WI38 (cell line): ENCODE measurements at regions not wholly inside any gene's neighbourhood (a gene's known extent, or its start where the extent isn't known, plus 50 kb on each side); places are given as distances from the start of the nearest gene placed in this dataset.
"Not testable (repeated sequence)": the region's sequence is repeated elsewhere in the genome, so short reads cannot be mapped to it uniquely, and the experiment has no call there.

ENCODE experiments used
- H3K4me3 ChIP-seq: 2 replicates; pipeline ENCODE4 v1.5.1; 2011; ENCODE audit warnings: low read depth, mild to moderate bottlenecking, control low read depth, low read length
- TF ChIP-seq, protein P1 (sequence below): IDR thresholded peaks from 2 replicates; pipeline ENCODE4 v1.5.1; 2012; ENCODE audit warnings: low read depth, mild to moderate bottlenecking, control low read depth, low read length

- TF ChIP-seq, protein P1, sequence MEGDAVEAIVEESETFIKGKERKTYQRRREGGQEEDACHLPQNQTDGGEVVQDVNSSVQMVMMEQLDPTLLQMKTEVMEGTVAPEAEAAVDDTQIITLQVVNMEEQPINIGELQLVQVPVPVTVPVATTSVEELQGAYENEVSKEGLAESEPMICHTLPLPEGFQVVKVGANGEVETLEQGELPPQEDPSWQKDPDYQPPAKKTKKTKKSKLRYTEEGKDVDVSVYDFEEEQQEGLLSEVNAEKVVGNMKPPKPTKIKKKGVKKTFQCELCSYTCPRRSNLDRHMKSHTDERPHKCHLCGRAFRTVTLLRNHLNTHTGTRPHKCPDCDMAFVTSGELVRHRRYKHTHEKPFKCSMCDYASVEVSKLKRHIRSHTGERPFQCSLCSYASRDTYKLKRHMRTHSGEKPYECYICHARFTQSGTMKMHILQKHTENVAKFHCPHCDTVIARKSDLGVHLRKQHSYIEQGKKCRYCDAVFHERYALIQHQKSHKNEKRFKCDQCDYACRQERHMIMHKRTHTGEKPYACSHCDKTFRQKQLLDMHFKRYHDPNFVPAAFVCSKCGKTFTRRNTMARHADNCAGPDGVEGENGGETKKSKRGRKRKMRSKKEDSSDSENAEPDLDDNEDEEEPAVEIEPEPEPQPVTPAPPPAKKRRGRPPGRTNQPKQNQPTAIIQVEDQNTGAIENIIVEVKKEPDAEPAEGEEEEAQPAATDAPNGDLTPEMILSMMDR, result no peak
Observed at GRCh38 chr5:101788797-101789196, 507.3 kb downstream of the SLCO4C1 start.

GRCh38 chr5:101785090-101785489, 511.0 kb downstream of the SLCO4C1 start:
- TF ChIP-seq, protein P1, result no peak
- H3K4me3 ChIP-seq, result no peak overlapping the region

More at GRCh38 chr5:101788797-101789196, 507.3 kb downstream of the SLCO4C1 start:
- no peak overlapping the region for H3K4me3 ChIP-seq

DNA sequence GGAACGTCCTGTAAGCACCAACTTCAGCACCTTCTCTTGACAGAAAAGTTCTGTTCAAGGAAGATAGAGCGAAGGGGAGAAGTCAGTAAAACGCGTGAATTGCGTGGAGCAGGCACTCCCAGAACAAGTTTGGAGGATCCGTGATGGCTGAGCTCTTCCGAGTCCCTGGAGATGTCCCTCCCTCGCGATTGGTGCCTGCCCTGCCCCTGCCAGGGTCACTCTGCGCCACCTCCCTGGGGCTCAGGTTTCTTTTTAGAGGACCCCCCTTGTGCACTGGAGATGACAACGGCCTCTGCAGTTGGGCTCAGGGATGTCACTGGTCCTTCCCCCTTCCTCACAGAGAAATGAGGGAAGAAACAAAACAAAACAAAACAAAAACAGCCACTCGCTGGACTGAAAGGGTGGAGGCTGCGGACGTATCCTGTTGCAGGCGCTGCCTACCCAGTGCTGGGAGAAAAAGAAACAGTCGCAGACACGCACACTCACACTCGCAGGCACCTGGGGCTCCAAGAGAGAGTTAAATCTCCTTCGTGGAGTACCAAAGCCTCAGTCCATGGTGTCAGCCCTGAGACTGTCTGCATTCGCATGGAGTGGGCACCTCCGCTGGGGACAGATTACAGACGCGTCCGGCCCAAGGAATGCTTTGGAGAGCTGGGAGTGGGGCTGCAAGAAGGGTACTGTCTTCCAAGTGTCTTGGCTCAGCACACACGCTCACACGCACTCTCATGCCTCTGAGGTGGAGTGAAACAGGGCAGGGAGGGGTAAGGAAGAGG, 512.7 kb downstream of the SLCO4C1 start:
- TF ChIP-seq, protein P1, result no peak
- no peak overlapping the region for H3K4me3 ChIP-seq

DNA sequence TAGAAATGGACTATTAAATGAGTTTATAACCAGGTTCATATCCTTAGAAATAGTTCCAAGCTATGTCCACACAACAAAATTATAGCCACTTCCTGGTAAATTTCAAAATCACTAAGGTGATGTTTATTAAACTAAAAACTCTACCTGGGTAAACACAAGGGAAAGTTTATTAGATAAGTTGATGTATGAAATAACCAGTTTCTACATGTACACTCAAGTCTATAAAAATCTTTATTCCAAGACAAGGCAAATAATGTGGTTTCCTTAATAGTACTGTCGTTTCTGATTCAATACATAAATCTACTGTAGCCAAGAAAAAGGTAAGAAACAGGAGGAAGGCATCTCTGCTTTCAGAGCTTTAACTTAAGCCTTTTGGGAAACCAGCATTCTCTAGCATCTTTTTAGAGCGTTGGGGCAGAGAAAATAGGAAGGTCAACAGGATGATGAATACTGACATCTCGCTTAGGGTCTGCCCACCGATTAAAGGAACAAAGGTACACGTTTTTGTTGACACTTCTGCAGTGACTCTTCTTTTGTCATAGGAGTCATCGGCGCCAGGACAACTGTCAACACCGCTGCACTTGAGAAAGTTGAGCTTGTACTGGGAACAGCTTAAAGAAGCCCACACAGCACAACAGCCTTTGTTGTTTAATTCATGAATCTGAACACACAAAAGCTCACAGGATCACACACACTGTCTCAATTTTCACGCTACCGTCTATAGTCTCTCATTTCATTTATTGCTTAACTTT, 513.6 kb downstream of the SLCO4C1 start:
- no peak overlapping the region for H3K4me3 ChIP-seq
- TF ChIP-seq, protein P1, result no peak

- TF ChIP-seq, protein P1, result no peak
- no peak overlapping the region for H3K4me3 ChIP-seq
Observed at GRCh38 chr5:101751105-101751504, 545.0 kb downstream of the SLCO4C1 start.

DNA sequence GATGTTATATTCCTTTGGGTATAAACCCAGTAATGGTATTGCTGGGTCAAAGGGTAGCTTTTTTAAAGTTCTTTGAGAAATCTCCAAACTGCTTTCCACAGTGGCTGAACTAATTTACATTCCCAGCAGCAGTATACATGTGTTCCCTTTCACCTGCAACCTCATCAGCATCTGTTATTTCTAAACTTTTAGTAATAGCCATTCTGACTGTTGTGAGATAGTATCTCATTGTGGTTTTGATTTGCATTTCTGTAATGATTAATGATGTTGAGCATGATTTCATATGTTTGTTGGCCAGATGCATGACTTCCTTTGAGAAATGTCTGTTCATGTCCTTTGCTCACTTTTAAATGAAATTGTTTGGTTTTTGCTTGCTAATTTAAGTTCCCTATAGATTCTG, 553.1 kb downstream of the SLCO4C1 start:
- not testable (repeated sequence) for H3K4me3 ChIP-seq

DNA sequence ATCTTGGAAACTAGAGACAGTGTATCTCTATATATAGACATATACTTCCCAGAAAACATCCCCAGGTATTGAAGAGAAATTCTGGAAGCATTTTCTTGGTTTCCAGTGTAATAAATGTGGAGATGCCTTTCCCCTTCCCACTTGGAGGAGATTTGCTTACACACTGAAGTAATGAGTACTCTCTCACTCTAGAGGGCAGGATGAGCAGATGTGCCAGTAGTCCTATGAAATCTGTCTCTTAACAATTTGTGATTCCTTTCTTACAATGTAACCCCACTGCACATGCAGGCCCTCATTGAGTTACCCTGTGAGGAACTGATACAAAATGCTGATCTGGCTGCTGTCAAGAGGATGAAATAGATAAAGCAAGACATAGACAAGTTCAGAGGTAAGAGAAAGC, 567.2 kb downstream of the SLCO4C1 start:
- H3K4me3 ChIP-seq, result no peak overlapping the region
- TF ChIP-seq, protein P1, result no peak
